Suprapubic skin (tissue), 4 donors: ENCODE measurements at regions not wholly inside any gene's neighbourhood (a gene's known extent, or its start where the extent isn't known, plus 50 kb on each side); places are given as distances from the start of the nearest gene placed in this dataset.

ENCODE experiments used
- DNase-seq, 2 donors: peaks; one replicate each; pipeline ENCODE4 v3.0.0-alpha.2; 2019; ENCODE audit warnings: low spot score in 2 of 2
- H3K27ac ChIP-seq: fragments of 200-600 bp; sonication (generic); one replicate; pipeline ENCODE4 v1.5.1; 2019
- H3K27me3 ChIP-seq: fragments of 200-600 bp; sonication (generic); one replicate; pipeline ENCODE4 v1.5.1; 2019
- H3K36me3 ChIP-seq: fragments of 200-600 bp; sonication (generic); one replicate; pipeline ENCODE4 v1.5.1; 2019
- H3K4me1 ChIP-seq: fragments of 200-600 bp; sonication (generic); one replicate; pipeline ENCODE4 v1.5.1; 2019
- H3K4me3 ChIP-seq: fragments of 200-600 bp; sonication (generic); one replicate; pipeline ENCODE4 v1.5.1; 2019; ENCODE audit warnings: mild to moderate bottlenecking
- H3K9me3 ChIP-seq: fragments of 200-600 bp; sonication (generic); one replicate; pipeline ENCODE4 v1.5.1; 2019
- CTCF ChIP-seq, 2 donors: fragments of 200-600 bp in 1 of 2; fragments of 450-650 bp in 1 of 2; sonication (generic) in 1 of 2; IDR thresholded peaks; one replicate each; pipeline ENCODE4 v1.5.1; 2016 to 2019; ENCODE audit warnings: antibody characterized with exemption in 2 of 2, mild to moderate bottlenecking in 1 of 2, moderate library complexity in 1 of 2
- EP300 ChIP-seq: sonication (generic); formaldehyde crosslinking; IDR thresholded peaks from one replicate; pipeline ENCODE4 v1.6.1; 2017; ENCODE audit warnings: antibody characterized with exemption
- POLR2A ChIP-seq, 2 donors: fragments of 450-650 bp; IDR thresholded peaks; one replicate each; pipeline ENCODE4 v1.6.1; 2017; ENCODE audit warnings: antibody characterized with exemption in 2 of 2, mild to moderate bottlenecking in 2 of 2, moderate library complexity in 2 of 2
- POLR2AphosphoS5 ChIP-seq, 3 donors: sonication (generic); formaldehyde crosslinking; IDR thresholded peaks; one replicate each; pipeline ENCODE4 v1.6.1; 2017; ENCODE audit warnings: antibody characterized with exemption in 3 of 3
- WGBS: methylation state at CpG from one replicate; pipeline ENCODE4 v1.1.5; 2018; 5-methylcytosine and 5-hydroxymethylcytosine counted together

- no peaks in the 10 kb centered on the region for H3K36me3 ChIP-seq
- no peaks in the 10 kb centered on the region for H3K27me3 ChIP-seq
- 100% methylated on average over 1 of the region's 1 CpG for WGBS
- H3K4me3 ChIP-seq, result no peak overlapping the region
- H3K27ac ChIP-seq, result no peak overlapping the region
- peaks cover 16% of the 10 kb centered on the region for H3K9me3 ChIP-seq
- no peak for DNase-seq
- TF ChIP-seq POLR2AphosphoS5 (IDR thresholded peaks at IDR 0.05), result no peak
- no peaks in the 10 kb centered on the region for H3K4me1 ChIP-seq
Measured at GRCh38 chr1:96922181-96922580, 200.6 kb downstream of the PTBP2 start.

DNA sequence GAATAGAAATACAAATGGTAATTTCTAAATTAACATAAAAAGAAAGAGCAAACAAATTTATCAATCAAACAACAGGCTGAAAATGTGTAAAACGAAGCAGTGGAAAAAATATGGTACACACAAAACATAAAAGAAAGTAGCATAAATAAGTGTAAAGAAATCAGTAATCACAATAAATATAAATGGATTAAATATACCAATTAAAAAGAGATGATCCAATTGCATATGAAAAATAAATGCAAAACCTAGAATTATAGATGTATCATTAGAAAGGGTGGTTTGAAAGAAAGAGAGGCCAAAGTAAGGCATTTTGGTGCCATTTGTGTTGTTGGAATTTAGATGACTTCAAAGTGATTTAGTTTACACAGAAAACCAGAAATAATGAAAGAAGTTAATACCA, 202.2 kb downstream of the PTBP2 start:
- no peaks in the 10 kb centered on the region for H3K4me1 ChIP-seq
- H3K27me3 ChIP-seq, result no peaks in the 10 kb centered on the region
- H3K9me3 ChIP-seq, result peaks cover 16% of the 10 kb centered on the region
- H3K4me3 ChIP-seq, result no peak overlapping the region
- WGBS, result 50% methylated on average over 1 of the region's 1 CpG
- TF ChIP-seq POLR2AphosphoS5 (IDR thresholded peaks at IDR 0.05) (no peak), EP300 (no peak), POLR2A (IDR thresholded peaks at IDR 0.05) (no peak), CTCF (IDR thresholded peaks at IDR 0.05) (no peak)
- H3K27ac ChIP-seq, result no peak overlapping the region
- DNase-seq, result no peak
- H3K36me3 ChIP-seq, result no peaks in the 10 kb centered on the region

GRCh38 chr1:96926176-96926575, 204.6 kb downstream of the PTBP2 start:
- peaks cover 16% of the 10 kb centered on the region for H3K9me3 ChIP-seq
- H3K27me3 ChIP-seq, result no peaks in the 10 kb centered on the region
- TF ChIP-seq POLR2A (IDR thresholded peaks at IDR 0.05) (no peak), CTCF (IDR thresholded peaks at IDR 0.05) (no peak), POLR2AphosphoS5 (IDR thresholded peaks at IDR 0.05) (no peak), EP300 (no peak)
- no peaks in the 10 kb centered on the region for H3K36me3 ChIP-seq
- no peak overlapping the region for H3K27ac ChIP-seq
- no peak for DNase-seq
- H3K4me1 ChIP-seq, result no peaks in the 10 kb centered on the region
- no peak overlapping the region for H3K4me3 ChIP-seq

- Histone ChIP-seq H3K4me3 (no peak overlapping the region), H3K4me1 (no peaks in the 10 kb centered on the region), H3K36me3 (no peaks in the 10 kb centered on the region), H3K9me3 (peaks cover 16% of the 10 kb centered on the region), H3K27ac (no peak overlapping the region), H3K27me3 (no peaks in the 10 kb centered on the region)
- WGBS, result 82% methylated on average over 3 of the region's 3 CpGs
- no peak for TF ChIP-seq EP300
- no peak for TF ChIP-seq POLR2A (IDR thresholded peaks at IDR 0.05)
- TF ChIP-seq CTCF (IDR thresholded peaks at IDR 0.05), result no peak
- no peak for TF ChIP-seq POLR2AphosphoS5 (IDR thresholded peaks at IDR 0.05)
- no peak for DNase-seq
Measured at GRCh38 chr1:96927125-96927524, 205.5 kb downstream of the PTBP2 start.

GRCh38 chr1:96931136-96931535, 209.6 kb downstream of the PTBP2 start:
- H3K4me1 ChIP-seq, result no peaks in the 10 kb centered on the region
- no peak overlapping the region for H3K27ac ChIP-seq
- no peaks in the 10 kb centered on the region for H3K27me3 ChIP-seq
- no peak for DNase-seq
- no peak for TF ChIP-seq CTCF (IDR thresholded peaks at IDR 0.05)
- TF ChIP-seq POLR2A (IDR thresholded peaks at IDR 0.05), result no peak
- TF ChIP-seq EP300, result no peak
- no peak for TF ChIP-seq POLR2AphosphoS5 (IDR thresholded peaks at IDR 0.05)
- H3K4me3 ChIP-seq, result no peak overlapping the region
- no peaks in the 10 kb centered on the region for H3K36me3 ChIP-seq
- no peaks in the 10 kb centered on the region for H3K9me3 ChIP-seq

DNA sequence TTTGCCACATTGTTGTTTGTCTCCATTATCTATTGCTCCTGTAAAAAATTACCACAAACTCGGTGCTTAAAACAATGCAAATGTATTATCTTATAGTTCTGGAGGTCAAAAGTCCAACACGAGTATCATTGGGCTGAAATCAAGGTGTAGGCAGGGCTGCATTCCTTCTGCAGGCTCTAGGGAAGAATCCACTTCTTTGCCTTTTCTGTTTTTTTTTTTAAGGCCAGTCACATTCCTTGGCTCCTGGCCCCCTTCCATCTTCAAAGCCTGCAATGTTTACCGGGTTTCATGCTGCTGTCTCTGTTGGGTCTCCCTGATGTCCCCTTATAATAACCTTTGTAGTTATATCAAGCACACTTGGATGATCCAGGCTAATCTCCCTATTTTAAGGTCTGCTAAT, 212.7 kb downstream of the PTBP2 start:
- Histone ChIP-seq H3K27ac (no peak overlapping the region), H3K4me3 (no peak overlapping the region), H3K27me3 (no peaks in the 10 kb centered on the region), H3K4me1 (no peaks in the 10 kb centered on the region), H3K9me3 (no peaks in the 10 kb centered on the region), H3K36me3 (no peaks in the 10 kb centered on the region)
- DNase-seq, result no peak
- TF ChIP-seq EP300, result no peak
- no peak for TF ChIP-seq CTCF (IDR thresholded peaks at IDR 0.05)
- no peak for TF ChIP-seq POLR2AphosphoS5 (IDR thresholded peaks at IDR 0.05)
- no peak for TF ChIP-seq POLR2A (IDR thresholded peaks at IDR 0.05)
- 44% methylated on average over 3 of the region's 3 CpGs for WGBS
